Thoracic aorta (tissue), 2 donors: ENCODE measurements at regions not wholly inside any gene's neighbourhood (a gene's known extent, or its start where the extent isn't known, plus 50 kb on each side); places are given as distances from the start of the nearest gene placed in this dataset.
"Not testable (repeated sequence)": the region's sequence is repeated elsewhere in the genome, so short reads cannot be mapped to it uniquely, and the experiment has no call there.

Experiments
- ATAC-seq: fragments of 150-250 bp; one replicate; pipeline ENCODE4 v1.8.0; 2017; ENCODE audit warnings: low read depth; ENCODE audit not compliant: insufficient number of reproducible peaks, low FRiP score
- DNase-seq: peaks from one replicate; pipeline ENCODE4 v3.0.0-alpha.2; 2020; ENCODE audit warnings: low spot score
- H3K27ac ChIP-seq, 2 donors: fragments of 200-600 bp; sonication (generic); 1 replicate in 1 of 2; 2 replicates in 1 of 2; pipeline ENCODE4 v1.5.1; 2016; ENCODE audit warnings: mild to moderate bottlenecking in 2 of 2, moderate library complexity in 2 of 2
- H3K27me3 ChIP-seq: fragments of 200-600 bp; sonication (generic); replicated peaks from 2 replicates; pipeline ENCODE4 v1.6.0; 2016; ENCODE audit warnings: mild to moderate bottlenecking; ENCODE audit not compliant: insufficient read depth
- H3K36me3 ChIP-seq: fragments of 200-600 bp; sonication (generic); one replicate; pipeline ENCODE4 v1.5.1; 2016
- H3K4me1 ChIP-seq, 2 donors: fragments of 200-600 bp; sonication (generic); 1 replicate in 1 of 2; 2 replicates in 1 of 2; pipeline versions ENCODE4 v1.5.1 to v1.6.0; 2016; ENCODE audit warnings: low read depth in 2 of 2, mild to moderate bottlenecking in 1 of 2; ENCODE audit not compliant: control insufficient read depth in 1 of 2
- H3K4me3 ChIP-seq: fragments of 200-600 bp; sonication (generic); 2 replicates; pipeline ENCODE4 v1.5.1; 2016; ENCODE audit warnings: mild to moderate bottlenecking
- H3K9me3 ChIP-seq: fragments of 200-600 bp; sonication (generic); 2 replicates; pipeline ENCODE4 v1.5.1; 2016
- CTCF ChIP-seq: fragments of 200-600 bp; sonication (generic); IDR thresholded peaks from one replicate; pipeline ENCODE4 v1.5.1; 2019; ENCODE audit warnings: antibody characterized with exemption

DNA sequence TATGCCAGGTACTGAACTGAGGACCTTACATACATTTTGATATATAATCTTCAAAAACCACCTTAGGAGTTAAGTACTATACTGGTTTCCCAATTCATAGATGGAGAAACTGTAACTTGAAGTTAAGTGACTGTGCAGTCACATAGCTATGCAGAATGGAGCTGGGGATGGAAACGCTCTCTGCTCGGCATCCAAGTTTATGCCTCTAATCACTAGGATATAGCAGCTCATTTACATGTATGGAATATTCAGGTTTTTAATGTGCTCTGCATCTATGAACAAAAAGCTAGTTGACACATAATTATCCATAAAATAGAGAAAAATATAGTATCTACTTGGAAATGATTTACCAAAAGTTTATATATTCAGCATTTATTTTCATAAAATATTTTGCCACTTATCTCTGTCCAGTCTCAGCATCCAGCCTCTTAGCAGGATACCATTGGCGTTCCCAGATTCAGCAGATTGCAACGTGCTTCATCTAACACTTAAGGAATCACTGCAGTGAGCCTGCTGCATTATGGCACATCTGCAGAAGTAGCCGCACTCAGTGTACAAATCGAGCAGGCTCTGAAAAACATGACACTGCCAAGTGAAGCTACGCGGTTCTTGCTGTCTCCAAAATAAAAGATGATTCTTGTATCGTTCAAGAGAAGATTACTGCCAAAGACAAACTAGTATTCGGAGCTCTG lies 70.4 kb downstream of the MRPL57 start:
- Histone ChIP-seq H3K4me1 (no peaks in the 10 kb centered on the region), H3K9me3 (no peaks in the 10 kb centered on the region), H3K36me3 (no peaks in the 10 kb centered on the region), H3K27me3 (no peaks in the 10 kb centered on the region), H3K27ac (no peak overlapping the region), H3K4me3 (no peak overlapping the region)
- ATAC-seq (no peak), DNase-seq (no peak)
- no peak for TF ChIP-seq CTCF

DNA sequence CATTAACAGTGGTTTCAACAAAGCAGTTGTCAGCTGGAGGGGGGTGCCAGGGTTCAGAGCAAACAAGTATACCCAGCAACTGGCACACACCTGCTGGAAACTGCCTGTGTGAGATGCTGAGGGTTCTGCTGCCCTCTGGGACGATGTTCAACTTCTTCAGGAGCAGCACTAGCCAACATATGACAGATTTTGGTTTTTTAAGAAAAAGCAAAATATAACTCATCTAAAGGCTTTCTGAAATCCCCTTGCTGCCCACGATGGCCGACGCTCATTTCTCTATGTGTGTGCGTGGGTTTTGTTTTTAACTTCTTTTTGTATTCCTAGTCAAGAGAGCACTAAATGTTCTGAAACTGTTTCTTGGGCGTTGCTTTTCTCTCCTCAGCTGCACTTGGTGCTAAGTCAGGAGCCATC lies 79.9 kb downstream of the MRPL57 start:
- ATAC-seq = no peak
- DNase-seq = no peak
- no peak for TF ChIP-seq CTCF

DNA sequence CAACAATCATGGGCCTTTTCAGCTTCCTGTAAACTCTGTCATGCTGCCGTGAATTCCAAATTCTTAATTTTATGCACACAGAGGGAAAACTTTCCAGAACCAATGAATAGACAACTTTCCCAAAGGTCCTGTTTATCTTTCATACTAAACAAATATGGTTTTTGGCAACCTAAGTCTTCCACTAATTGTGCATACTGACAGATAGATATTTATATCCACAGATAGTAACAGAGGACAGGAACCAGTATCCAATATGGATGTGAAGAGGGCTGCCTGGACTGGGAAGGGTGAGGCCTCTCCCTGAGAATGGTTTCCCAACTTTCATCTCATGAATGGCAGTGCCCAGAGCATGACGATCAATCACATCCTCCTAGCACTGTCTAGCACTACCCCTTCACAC lies 80.4 kb downstream of the MRPL57 start:
- Histone ChIP-seq H3K4me1 (no peaks in the 10 kb centered on the region), H3K27ac (no peak overlapping the region), H3K27me3 (no peaks in the 10 kb centered on the region), H3K9me3 (no peaks in the 10 kb centered on the region), H3K36me3 (no peaks in the 10 kb centered on the region), H3K4me3 (no peak overlapping the region)
- no peak for TF ChIP-seq CTCF
- ATAC-seq (no peak), DNase-seq (no peak)

More for the DNA sequence above, 79.9 kb downstream of the MRPL57 start:
- no peaks in the 10 kb centered on the region for H3K9me3 ChIP-seq
- H3K27ac ChIP-seq = no peak overlapping the region
- no peaks in the 10 kb centered on the region for H3K27me3 ChIP-seq
- H3K4me3 ChIP-seq = no peak overlapping the region
- H3K36me3 ChIP-seq = no peaks in the 10 kb centered on the region
- no peaks in the 10 kb centered on the region for H3K4me1 ChIP-seq

DNA sequence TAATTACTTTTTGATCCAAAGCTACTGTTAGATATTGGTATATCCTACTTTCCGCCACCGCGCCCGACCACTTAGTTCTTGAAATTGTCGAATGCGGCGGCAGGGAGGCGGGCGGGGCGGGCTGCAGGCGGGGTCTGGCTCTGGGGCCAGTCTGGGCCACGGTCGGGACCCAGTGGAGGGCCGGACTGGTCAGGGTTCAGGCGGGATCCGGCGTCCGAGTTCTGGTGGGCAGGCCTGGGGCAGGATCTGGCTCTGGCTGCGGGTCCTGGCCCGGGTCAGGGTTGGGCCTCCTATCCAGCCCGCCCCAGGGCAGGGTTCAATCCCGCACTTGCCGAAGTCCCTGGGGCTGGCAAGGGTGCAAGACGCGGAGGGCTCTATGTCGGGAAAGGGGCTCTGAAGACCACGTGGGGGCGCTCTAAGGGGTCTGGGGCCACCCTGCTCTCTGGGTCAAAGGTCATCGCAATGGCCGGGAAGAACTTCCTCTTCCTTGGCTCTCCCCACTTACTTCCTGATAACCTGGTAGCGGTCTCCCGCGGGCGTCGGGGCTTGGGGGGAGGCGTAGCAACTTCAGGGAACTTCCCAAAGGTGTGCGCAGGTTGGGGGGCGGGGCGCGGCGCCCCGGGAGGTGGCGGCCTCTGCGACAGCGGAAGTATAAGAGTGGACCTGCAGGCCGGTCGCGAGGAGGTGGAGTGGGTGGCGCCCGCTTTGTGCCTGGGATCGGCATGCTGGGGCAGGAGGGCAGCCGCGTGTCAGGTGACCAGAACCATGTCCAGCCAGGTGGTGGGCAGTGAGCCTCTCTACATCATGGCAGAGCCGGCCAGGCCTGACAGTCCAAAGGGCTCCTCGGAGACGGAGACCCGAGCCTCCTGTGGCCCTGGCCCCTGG lies 83.4 kb downstream of the MRPL57 start:
- Histone ChIP-seq H3K27ac (no peak overlapping the region), H3K4me3 (no peak overlapping the region), H3K4me1 (no peaks in the 10 kb centered on the region), H3K27me3 (no peaks in the 10 kb centered on the region), H3K9me3 (no peaks in the 10 kb centered on the region), H3K36me3 (no peaks in the 10 kb centered on the region)
- TF ChIP-seq CTCF = no peak
- DNase-seq = no peak
- no peak for ATAC-seq

GRCh38 chr13:21260561-21261290 lies 84.3 kb downstream of the MRPL57 start:
- H3K4me3 ChIP-seq, DNase-seq, H3K36me3 ChIP-seq, H3K4me1 ChIP-seq, ATAC-seq, H3K27me3 ChIP-seq, H3K27ac ChIP-seq, H3K9me3 ChIP-seq: not testable (repeated sequence)

GRCh38 chr13:21261487-21262216 lies 85.2 kb downstream of the MRPL57 start:
- H3K36me3 ChIP-seq, ATAC-seq, H3K27me3 ChIP-seq, H3K9me3 ChIP-seq, H3K27ac ChIP-seq, DNase-seq, H3K4me3 ChIP-seq, H3K4me1 ChIP-seq: not testable (repeated sequence)

DNA sequence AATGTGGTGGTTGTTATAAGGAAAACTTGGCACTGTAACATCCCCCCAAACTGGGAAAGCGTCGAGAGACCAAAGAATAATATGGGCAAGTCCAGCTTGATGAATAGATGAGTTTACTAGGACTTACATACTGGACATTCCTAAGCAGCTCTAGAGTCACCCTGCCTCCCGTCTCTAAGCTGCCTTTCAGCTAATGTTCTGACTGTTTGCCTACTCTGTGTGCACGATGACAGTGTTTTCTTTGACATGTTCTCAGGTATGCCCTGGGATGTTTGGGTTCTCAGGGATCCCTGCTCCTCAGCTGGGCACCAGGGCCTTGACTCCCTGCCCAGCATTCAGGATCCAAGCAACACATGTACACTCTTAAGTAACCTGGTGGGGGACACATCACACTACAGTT lies 87.5 kb downstream of the MRPL57 start:
- ATAC-seq, DNase-seq, H3K9me3 ChIP-seq, H3K27ac ChIP-seq, H3K36me3 ChIP-seq, H3K4me3 ChIP-seq, H3K27me3 ChIP-seq, H3K4me1 ChIP-seq: not testable (repeated sequence)

- H3K9me3 ChIP-seq, H3K27ac ChIP-seq, H3K4me1 ChIP-seq, DNase-seq, H3K4me3 ChIP-seq, H3K36me3 ChIP-seq, H3K27me3 ChIP-seq, ATAC-seq: not testable (repeated sequence)
These were observed 92.0 kb downstream of the MRPL57 start for GRCh38 chr13:21268485-21268884.
